Vagina (tissue), 2 donors: ENCODE measurements at regions not wholly inside any gene's neighbourhood (a gene's known extent, or its start where the extent isn't known, plus 50 kb on each side); places are given as distances from the start of the nearest gene placed in this dataset.

Experiments used
- DNase-seq, 2 donors: peaks; one replicate each; pipeline ENCODE4 v3.0.0-alpha.2; 2017; ENCODE audit errors: extremely low spot score in 2 of 2
- H3K27ac ChIP-seq: fragments of 200-600 bp; sonication (generic); one replicate; pipeline ENCODE4 v1.5.1; 2019
- H3K27me3 ChIP-seq: fragments of 200-600 bp; sonication (generic); one replicate; pipeline ENCODE4 v1.5.1; 2019
- H3K36me3 ChIP-seq, 2 donors: fragments of 200-600 bp; sonication (generic); one replicate each; pipeline ENCODE4 v1.5.1; 2017 to 2019
- H3K4me1 ChIP-seq: fragments of 200-600 bp; sonication (generic); one replicate; pipeline ENCODE4 v1.5.1; 2019
- H3K4me3 ChIP-seq, 2 donors: fragments of 200-600 bp; sonication (generic); 1 replicate in 1 of 2; 2 replicates in 1 of 2; pipeline ENCODE4 v1.5.1; 2016 to 2019
- H3K9me3 ChIP-seq: fragments of 200-600 bp; sonication (generic); one replicate; pipeline ENCODE4 v1.5.1; 2019
- CTCF ChIP-seq, 3 experiments: fragments of 450-650 bp in 2 of 3; fragments of 200-600 bp in 1 of 3; sonication (generic) in 1 of 3; IDR thresholded peaks; one replicate each; pipeline ENCODE4 v1.5.1; 2017 to 2019; ENCODE audit warnings: antibody characterized with exemption in 3 of 3, mild to moderate bottlenecking in 2 of 3, moderate library complexity in 2 of 3
- POLR2A ChIP-seq, 2 donors: fragments of 450-650 bp; IDR thresholded peaks; one replicate each; pipeline ENCODE4 v1.6.1; 2017; ENCODE audit warnings: antibody characterized with exemption in 2 of 2, mild to moderate bottlenecking in 2 of 2, moderate library complexity in 2 of 2
- POLR2AphosphoS5 ChIP-seq, 2 donors: sonication (generic); formaldehyde crosslinking; IDR thresholded peaks; one replicate each; pipeline ENCODE4 v1.9.0; 2017; ENCODE audit warnings: antibody characterized with exemption in 2 of 2, mild to moderate bottlenecking in 2 of 2, low read depth in 1 of 2; ENCODE audit not compliant: insufficient read depth in 1 of 2
- intact Hi-C: fragments of 100-400 bp; cut with DNase I; formaldehyde crosslinking; loops from one replicate; pipeline ENCODE4 v1.15.1; 2023

GRCh38 chr13:111897178-111897845 is 169.6 kb upstream of the SOX1 start:
- intact Hi-C loops: no loop called here
- Histone ChIP-seq H3K27me3 (no peaks in the 10 kb centered on the region), H3K4me1 (no peaks in the 10 kb centered on the region), H3K36me3 (no peaks in the 10 kb centered on the region), H3K4me3 (no peak overlapping the region), H3K9me3 (no peaks in the 10 kb centered on the region), H3K27ac (no peak overlapping the region)
- TF ChIP-seq POLR2AphosphoS5 (IDR thresholded peaks at IDR 0.05; ENCODE audit: insufficient read depth in 1 of 2, low read depth in 1 of 2) (no peak), CTCF (IDR thresholded peaks at IDR 0.05) (no peak), POLR2A (IDR thresholded peaks at IDR 0.05) (no peak)
- DNase-seq: peak; percentile 71 to 79

- no peak overlapping the region for H3K27ac ChIP-seq
- H3K4me1 ChIP-seq: no peaks in the 10 kb centered on the region
- H3K27me3 ChIP-seq: no peaks in the 10 kb centered on the region
- DNase-seq: peak; percentile 52 to 80
- no peak overlapping the region for H3K4me3 ChIP-seq
- no peak for TF ChIP-seq POLR2AphosphoS5 (IDR thresholded peaks at IDR 0.05; ENCODE audit: insufficient read depth in 1 of 2, low read depth in 1 of 2)
- no peak for TF ChIP-seq CTCF (IDR thresholded peaks at IDR 0.05)
- TF ChIP-seq POLR2A (IDR thresholded peaks at IDR 0.05): no peak
- intact Hi-C loops: no loop called here
- H3K36me3 ChIP-seq: no peaks in the 10 kb centered on the region
- no peaks in the 10 kb centered on the region for H3K9me3 ChIP-seq
Observed at GRCh38 chr13:111897846-111898215, 169.1 kb upstream of the SOX1 start.

- H3K27ac ChIP-seq: no peak overlapping the region
- H3K27me3 ChIP-seq: no peaks in the 10 kb centered on the region
- DNase-seq: peak; percentile 64
- H3K4me1 ChIP-seq: no peaks in the 10 kb centered on the region
- H3K36me3 ChIP-seq: no peaks in the 10 kb centered on the region
- TF ChIP-seq CTCF (IDR thresholded peaks at IDR 0.05) (no peak), POLR2A (IDR thresholded peaks at IDR 0.05) (no peak), POLR2AphosphoS5 (IDR thresholded peaks at IDR 0.05; ENCODE audit: insufficient read depth in 1 of 2, low read depth in 1 of 2) (no peak)
- intact Hi-C loops: no loop called here
- H3K4me3 ChIP-seq: no peak overlapping the region
- no peaks in the 10 kb centered on the region for H3K9me3 ChIP-seq
Observed at GRCh38 chr13:111898956-111899713, 167.8 kb upstream of the SOX1 start.

- peak; percentile 49 to 72 for DNase-seq
- Histone ChIP-seq H3K4me3 (no peak overlapping the region), H3K36me3 (no peaks in the 10 kb centered on the region), H3K4me1 (no peaks in the 10 kb centered on the region), H3K27me3 (no peaks in the 10 kb centered on the region), H3K27ac (no peak overlapping the region), H3K9me3 (no peaks in the 10 kb centered on the region)
- no peak for TF ChIP-seq CTCF (IDR thresholded peaks at IDR 0.05)
- no peak for TF ChIP-seq POLR2A (IDR thresholded peaks at IDR 0.05)
- TF ChIP-seq POLR2AphosphoS5 (IDR thresholded peaks at IDR 0.05; ENCODE audit: insufficient read depth in 1 of 2, low read depth in 1 of 2): no peak
- intact Hi-C loops: no loop called here
Observed at GRCh38 chr13:111899714-111900389, 167.1 kb upstream of the SOX1 start.
